EH (cell line): ENCODE measurements at regions not wholly inside any gene's neighbourhood (a gene's known extent, or its start where the extent isn't known, plus 50 kb on each side); places are given as distances from the start of the nearest gene placed in this dataset.

Experiments used
- DNase-seq: peaks from one replicate; pipeline ENCODE4 v3.0.0-alpha.2; 2015; ENCODE audit warnings: low read depth

DNA sequence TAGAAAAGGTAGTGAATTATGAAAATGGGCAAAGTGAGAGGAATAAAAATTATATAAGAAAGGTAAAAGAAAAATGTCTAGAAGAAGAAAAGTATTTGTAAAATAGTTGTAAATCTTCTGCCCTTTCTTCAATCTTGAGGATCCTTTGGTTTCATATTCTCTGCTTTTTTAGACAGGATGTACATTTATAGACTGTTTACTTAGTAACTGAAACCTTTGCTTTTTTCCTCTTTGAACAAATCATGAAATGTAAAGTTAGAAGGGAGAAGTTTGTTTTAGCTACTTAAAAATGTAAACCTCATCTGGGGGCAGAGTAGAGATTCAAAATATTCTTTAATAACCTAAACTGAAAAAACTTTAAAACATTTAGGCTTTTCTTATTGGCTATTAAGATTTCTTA is 150.4 kb upstream of the ITGA4 start:
- DNase-seq, result peak; percentile 24

DNA sequence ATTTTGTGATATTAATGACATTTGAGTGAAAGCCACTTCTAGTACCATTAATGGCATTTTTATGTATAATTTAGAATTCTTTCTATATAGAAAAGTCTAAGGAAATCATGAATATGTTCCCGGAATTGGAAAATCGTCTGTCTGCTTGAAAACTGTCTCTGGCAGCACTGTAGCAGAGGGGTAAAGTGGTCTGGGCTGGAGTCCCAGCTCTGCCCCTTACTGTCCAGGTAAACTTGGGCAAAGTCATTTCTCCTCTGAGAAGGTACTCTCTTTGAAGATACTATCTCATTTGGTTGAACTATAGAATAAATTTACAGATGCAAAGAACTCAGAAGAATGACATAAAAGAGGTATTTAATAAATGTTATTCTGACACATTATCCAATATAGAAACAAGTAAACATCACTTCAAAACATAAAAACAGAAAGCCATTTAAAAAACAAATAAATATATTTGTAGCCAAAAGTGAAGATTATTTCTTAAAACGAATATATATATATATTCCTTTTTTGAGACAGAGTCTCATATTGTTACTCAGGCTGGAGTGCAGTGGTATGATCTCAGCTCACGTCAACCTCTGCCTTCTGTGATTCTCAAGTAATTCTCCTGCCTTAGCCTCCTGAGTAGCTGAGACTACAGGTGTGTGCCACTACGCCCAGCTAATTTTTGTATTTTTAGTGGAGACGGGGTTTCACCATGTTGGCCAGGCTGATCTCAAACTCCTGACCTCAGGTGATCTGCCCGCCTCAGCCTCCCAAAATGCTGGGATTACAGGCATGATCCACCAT is 149.8 kb upstream of the ITGA4 start:
- no peak for DNase-seq

DNA sequence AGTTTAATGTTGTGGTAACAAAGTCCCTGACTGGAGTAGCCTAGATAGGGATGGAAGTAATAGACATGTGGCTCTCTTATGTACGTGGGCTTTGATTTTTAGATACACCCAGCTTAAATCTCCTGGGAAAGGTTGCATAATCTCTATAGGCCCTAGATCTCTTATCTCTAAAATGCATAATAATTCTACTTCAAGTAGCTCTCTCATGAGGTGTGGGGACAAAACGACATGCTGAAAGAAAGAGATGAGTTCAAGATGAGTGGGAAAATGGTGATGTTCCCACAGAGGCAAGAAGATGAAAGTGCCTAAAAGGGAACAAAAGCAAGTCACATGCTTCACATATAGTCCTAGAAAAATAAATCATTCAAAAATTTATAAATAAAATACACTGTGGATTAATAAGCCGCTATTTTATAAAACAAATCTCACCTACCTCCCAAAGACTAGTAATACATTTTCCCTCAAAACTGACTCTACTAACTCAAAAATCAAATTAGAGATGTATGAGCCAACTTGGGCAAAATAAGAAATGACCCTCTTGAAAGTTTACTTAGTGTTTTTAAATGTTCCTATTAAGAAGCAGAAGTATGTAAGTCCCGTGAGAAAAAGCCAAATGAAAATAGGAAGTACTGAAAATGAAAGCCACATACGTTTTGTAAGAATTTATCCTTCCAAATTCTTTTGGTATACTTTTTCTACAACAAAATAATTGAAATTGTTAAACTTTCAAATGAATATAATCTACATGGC is 148.2 kb upstream of the ITGA4 start:
- no peak for DNase-seq

DNA sequence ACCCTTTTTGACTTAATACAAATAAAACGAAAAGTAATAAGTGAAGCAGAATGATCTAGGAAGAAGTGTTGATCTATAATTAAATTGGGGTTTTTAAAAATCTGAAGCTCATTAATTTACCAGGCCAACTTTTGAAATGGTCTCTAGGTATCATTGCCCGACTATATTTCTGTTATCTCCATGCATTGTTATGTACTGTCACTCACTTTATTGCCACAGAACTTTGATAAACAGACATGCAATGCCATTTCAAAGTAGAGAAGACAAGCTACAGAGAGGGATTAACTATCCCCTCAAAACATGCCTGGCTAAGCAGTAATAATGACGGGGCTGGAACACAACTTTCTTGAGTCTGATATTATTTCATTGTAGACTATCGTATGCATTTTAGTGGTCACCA is 147.6 kb upstream of the ITGA4 start:
- DNase-seq, result no peak

DNA sequence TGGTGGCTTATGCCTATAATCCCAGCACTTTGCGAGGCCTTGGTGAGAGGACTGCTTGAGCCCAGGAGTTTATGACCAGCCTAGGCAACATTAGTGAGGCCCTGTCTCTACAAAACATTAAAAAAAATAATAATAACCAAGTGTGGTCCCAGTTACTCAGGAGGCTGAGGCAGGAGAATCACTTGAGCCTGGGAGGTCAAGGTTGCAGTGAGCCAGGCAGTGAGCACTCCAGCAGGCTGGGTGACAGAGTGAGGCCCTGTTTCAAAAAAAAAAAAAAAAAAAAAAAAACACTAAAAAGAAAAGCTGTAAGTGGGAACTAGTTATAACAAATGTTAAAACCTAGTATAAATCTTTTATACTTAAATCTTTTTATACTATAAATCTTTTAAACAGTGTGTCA is 146.2 kb upstream of the ITGA4 start:
- DNase-seq, result no peak

DNA sequence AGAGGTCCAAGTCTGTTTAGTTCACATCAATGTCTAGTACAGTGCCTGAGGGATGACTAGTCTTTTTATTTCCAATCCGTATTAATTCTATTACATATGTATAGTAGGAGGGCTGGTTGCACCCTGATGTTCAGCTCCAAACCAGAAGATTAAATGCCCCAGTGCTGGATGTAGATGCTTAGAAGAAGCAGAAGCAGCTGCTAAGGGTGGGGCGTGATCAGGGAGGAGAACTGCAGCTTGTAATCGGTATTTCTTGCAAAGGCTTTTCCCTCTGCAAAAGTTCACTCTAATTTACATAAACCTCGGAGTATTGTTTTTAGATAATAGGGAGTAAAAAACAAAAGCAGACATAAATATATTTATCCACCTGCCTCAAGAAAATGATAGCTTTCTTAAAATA is 145.3 kb upstream of the ITGA4 start:
- no peak for DNase-seq

DNA sequence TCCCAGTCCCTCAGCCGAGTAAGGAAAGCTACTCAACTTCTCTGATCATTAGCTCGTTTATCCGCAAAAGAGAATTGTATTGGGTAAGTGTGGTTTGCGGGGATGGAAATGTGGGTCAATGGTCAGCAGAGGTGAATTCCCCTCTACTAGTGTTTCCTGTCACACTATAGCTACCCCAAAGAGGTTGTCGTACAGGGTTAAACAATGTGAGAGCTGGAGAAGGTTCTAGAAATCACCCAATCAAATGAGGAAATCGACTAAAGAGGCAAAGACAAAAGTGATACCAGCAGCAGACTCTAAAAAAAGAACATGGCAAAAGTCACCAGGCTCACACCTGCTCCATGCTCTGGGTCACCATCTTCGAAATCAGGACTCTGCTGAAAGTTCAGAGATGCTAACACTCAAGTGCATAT is 144.7 kb upstream of the ITGA4 start:
- DNase-seq, result no peak

DNA sequence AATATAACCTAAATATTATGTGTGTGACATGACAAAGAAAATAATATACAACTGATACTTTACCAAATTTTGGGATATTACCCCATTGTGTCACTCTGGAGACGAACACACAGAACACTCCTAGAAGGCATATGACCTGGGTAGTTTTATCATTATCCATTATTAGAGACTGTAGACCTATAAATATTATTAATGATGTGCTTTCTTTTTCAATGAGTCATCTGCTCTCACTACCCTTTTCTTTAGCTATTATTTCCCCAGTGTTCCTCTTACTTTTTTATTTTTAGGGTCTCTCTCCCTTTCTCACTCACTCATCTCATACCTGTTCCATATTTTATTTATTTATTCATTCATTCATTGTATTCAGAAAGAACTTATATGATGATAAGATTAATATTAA is 143.3 kb upstream of the ITGA4 start:
- DNase-seq, result no peak

DNA sequence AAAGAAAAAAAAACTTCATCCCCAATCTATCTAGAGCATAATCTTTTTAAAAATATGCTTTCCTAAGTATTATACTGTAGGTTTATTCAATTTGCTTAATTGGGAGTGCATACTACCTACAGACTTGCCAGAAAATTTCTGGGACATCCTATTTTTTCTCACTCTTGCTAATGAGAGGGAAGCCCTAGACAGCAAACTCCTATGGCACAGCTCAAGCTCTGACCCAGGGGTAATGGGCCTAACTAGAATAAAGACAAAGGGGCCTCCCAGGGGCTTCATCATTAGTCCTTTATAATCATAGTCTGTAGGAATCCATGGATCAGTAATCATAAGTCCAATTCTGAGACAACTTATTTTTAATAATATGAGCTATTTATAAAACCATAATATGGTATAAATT is 142.6 kb upstream of the ITGA4 start:
- DNase-seq, result no peak

DNA sequence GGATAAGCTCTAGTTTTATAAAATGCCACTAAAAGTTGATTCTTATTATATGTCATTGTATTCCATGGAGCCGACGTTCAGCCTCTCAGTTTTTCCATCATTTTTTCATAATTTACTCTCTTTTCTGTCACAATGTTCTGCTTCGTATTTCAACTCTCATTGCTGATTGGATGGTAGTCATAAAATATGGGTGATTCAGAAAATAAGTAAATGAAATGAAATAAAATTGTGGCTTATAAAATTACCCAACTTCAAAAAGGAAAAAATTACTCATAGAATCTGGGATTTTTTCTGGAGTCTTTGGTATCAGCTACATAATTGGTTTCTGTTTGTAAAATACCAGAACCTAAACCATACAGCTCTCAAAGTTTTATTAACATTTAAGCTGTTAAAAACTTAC is 139.7 kb upstream of the ITGA4 start:
- no peak for DNase-seq

DNA sequence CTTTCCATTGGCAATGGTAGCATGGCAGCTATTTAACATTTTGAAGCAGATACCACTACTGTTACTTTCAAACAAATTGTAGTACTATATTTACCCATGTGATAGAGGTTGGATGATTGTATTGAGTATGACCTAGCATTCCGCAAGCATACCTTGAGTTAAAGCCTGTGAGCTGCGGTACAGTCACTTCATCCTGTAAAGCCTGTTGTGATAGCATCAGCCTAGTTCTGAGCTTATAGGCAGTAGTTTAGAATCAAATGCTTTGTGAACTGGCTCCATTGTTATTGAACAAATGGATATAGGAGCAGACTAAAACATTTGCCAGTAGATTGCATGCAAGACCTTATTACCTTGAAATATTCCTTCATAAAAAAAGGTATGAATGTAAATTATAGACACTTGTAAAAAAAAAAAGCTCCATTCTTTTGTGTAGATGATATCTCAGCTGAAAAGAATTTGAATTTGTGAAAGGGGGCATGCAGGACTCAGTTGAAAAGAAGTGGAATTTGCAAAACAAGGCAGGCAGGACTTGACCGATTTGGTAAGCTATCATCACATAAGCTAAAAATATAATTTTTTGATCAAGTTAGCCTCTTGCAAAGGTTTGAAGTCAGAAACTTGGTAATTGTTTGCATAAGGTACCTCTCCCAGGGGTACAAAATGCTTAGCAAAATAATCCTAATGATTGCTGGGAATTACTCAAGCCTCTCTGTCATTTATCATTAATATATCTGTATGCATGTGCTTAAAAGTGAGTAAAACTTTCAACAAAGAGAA is 138.5 kb upstream of the ITGA4 start:
- DNase-seq, result no peak

DNA sequence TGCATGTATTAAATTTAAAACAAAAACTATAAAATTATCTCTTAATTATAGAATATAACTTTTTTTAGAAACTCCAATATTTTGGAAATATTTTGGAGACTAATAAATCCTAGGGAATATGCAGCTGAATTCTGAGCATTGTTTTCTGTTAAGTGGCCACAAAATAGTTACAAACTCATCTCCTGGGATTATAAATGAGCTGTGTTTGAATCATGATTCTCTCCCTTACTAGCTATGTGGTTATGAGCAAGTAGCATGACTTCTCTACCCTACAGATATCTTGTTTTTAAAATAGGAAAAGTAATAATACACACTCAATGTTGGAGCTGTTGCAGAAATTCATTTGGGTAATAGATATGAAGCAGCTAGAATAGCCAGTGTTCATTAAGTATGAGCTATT is 137.9 kb upstream of the ITGA4 start:
- DNase-seq, result no peak

DNA sequence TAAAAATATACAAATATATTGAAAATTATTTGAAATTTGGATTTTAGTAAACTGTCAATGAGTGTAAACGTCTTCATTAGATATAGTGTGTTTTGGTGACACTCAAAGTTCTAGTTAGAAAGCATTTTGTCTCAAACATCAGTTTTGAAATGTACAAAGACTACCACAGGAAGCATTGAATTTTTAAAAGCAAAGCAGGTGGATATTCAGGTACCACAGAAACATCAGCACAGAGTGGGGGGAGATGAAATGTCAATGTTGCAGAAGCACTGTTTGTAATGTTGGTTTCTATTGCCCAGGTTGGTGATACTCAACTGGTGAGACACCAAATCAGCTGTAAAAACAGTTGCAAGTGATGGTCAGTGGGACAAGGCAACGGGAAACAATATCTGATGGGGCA is 136.5 kb upstream of the ITGA4 start:
- DNase-seq, result no peak

DNA sequence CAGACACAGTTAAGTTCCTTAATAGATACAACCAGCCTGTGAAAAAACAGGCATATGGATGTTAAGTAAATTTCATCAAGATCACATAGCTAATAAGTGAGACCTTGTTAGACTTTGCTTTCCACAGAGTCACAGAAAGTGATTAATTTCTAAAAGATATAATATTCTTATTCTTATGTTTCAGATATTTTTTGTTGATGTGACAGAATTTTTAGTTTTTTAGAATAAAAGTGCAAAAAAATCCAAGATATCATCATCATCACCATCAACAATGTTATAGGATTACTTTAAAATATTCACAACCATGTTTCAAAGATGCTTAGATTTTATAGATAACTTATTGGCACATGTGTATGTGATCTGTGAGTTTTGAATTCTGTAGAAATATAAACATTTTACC is 132.3 kb upstream of the ITGA4 start:
- no peak for DNase-seq

DNA sequence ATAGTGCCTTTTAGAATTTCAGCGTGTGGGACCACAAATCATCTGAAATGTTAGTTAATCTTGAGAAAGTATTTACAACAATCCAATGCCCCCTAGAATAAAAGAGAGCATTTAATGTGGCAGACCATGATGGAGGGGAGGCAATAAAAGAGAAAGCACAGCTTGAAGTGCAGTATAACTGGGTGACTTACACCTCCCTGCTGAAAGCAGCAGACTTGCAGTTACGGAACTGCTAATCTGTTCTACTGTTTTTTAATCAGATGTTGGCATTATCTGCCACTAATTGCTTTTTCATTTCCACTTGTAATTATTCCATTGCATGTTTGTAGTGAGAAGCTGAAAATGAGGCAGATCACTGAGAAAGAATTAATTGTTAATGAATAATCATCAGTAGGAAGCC is 130.5 kb upstream of the ITGA4 start:
- no peak for DNase-seq

DNA sequence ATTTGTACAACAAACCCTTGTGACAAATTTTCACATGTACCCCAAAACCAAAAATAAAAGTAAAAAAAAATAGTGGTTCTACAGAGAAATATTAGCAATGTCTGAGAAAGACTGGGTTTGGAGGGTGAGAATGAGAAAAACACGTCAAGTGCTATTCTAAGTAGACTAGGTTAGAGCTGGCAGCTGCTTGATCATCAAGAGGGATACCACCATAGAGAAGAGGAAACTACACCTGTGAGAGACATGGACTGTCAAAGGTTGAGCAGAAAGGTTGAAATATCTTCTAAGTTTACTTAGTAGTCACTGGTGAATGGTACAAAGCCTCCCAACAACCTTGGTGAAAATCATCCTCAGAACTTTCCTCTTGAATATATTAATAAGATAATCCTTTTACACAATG is 126.9 kb upstream of the ITGA4 start:
- no peak for DNase-seq

DNA sequence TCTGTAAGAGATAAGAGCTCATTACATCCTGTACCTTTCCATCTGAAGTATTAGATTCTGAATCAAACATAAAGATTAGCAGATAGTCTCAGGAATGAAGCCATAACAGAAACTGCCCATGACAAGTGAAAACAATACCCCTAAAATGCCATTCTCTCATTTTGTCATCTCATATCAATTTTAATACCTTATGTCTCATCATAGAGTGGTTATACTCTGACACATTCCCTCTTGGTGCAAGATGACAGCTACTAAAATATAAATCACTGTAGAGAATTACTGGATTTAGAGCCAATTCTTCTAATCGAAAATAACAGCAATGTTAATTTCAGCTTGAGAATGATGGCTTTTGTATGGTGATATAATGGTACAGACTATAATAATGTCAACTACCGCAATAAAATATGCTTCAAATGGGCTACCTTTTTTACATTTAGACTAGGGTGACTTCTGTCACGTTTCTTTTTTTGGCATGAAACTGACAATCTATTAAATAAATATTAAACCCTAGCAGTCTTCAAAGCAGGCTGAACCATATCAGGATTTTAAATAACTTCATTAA is 125.1 kb upstream of the ITGA4 start:
- no peak for DNase-seq

DNA sequence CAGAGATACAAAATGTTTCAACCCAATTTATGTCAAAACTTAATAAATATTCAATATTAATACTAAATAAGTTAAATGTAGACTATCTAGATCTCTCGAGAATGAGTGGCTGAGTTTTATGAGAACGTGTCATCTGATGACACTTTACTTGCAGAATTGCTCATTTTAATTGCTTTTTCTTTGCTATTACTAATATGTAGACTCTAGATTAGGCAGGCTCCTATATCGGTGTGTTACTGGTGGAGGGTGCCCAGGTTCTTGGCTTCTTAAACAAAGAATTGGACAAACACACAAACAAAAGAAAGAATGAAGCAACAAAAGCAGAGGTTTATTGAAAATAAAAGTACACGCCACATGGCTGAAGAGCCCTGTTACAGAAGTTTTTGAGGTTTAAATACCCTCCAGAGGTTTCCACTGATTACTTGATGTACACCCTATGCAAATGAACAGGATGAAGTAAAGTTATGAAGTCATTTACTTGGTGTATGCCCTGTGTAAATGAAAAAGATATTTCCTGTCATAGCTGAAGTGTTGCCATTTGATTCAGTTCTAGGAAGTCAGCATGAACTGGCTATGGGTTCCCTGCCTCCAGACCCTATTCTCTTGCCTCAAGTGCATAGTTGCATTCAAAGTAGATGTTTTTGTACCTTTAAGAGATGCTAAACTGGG is 122.9 kb upstream of the ITGA4 start:
- no peak for DNase-seq

DNA sequence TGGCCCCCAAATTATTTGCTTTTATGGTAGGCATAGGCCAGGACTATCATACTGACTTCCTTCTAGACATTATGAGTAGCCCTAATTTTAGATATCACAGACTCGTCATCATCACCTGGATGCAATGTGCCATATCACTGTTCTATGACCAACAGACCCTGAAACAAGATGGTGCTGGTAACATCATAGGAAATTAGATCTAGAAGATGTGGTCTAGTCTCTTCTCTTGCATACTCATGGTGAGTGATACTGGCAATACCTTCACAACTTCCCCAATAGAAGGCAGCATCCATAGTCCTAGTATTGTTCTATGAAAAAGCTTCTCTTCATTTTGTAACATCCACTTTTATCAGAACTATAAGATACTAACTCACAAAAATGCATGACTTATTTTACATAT is 116.3 kb upstream of the ITGA4 start:
- DNase-seq, result no peak

DNA sequence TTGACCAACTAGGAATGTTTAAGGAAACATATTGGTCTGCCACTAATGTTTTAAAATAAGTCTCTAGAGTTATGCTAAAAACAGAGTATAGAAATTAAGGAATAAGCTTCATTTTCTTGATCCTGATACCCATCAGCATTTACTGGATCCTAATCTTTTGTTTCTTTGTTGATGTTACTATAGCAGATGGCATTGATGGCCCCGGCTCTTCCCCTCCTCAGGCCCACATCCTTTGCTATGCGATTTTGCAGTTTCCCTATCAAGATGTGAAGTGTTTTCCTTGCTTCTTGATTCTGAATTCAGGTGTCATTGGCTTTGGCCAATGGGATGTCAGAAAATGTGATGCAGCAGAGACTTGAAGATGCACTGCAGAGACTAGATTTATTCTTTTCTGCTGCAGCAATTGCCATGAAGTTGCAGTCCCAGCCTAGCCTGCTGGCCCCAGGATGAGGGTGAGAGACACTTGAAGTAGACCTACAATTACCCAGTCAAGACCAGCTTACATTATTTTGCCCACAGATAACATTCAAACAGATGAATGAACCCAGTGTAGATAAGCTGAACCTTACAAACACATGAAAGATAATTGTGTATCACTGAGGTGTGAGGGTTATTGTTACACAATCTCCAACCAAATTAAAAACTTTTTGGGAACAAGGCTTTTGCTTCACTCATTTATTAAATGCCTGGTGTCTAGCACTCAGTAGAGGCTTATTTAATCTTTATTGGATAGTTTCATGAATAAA is 115.2 kb upstream of the ITGA4 start:
- DNase-seq, result no peak

DNA sequence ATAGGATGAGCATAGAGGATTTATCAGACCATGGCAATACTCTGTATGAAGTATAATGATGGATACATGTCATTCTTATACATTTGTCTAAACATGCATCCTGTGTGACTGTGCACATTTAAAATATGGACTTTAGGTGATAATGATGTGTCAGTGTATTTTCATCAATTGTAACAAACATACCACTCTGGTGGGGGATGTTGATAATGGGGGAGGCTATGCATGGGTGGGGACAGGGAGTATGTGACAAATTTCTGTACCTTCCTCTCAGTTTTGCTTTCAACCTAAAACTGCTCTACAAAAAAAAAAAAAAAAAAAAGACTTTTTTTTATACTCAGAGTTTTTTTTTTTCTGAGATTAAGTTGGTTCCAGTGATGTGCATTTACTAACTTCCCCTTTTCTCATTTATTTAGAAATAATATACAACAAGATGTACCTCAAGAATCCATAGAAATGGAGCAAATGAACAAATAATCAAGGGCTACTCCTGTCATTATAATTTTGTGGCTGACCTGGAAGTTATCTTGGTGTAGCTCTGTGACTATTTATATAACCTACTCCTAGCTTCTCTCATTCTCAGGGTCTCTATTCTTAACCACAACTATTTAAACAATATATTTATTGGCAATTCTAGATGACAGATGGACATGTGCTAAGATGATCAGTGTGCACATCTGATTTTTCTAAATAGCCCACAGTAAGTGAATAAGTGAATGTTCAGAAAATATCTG is 108.9 kb upstream of the ITGA4 start:
- DNase-seq, result no peak
